OCI-LY1 (cell line): ENCODE measurements at regions not wholly inside any gene's neighbourhood (a gene's known extent, or its start where the extent isn't known, plus 50 kb on each side); places are given as distances from the start of the nearest gene placed in this dataset.

Experiments
- H2AFZ ChIP-seq: fragments of 200-600 bp; sonication (generic), shearing (Covaris generic); 2 replicates; pipeline ENCODE4 v1.6.0; 2014; ENCODE audit warnings: antibody characterized with exemption, mild to moderate bottlenecking, low read length
- H3F3A ChIP-seq: fragments of 200-600 bp; sonication (generic), shearing (Covaris generic); 2 replicates; pipeline ENCODE4 v1.6.0; 2014; ENCODE audit warnings: mild to moderate bottlenecking, antibody characterized with exemption, low read length, moderate library complexity; ENCODE audit not compliant: insufficient read depth
- H3K27ac ChIP-seq: fragments of 200-600 bp; sonication (generic); 2 replicates; pipeline ENCODE4 v1.5.1; 2014; ENCODE audit warnings: low read length, mixed run types, mild to moderate bottlenecking, low read depth; ENCODE audit not compliant: poor library complexity, severe bottlenecking
- H3K27me3 ChIP-seq: fragments of 200-600 bp; sonication (generic); 2 replicates; pipeline ENCODE4 v1.6.0; 2014; ENCODE audit warnings: antibody characterized with exemption, mild to moderate bottlenecking, low read length, moderate library complexity; ENCODE audit not compliant: insufficient read depth
- H3K36me3 ChIP-seq: fragments of 200-600 bp; sonication (generic); 2 replicates; pipeline ENCODE4 v1.6.1; 2014; ENCODE audit warnings: mild to moderate bottlenecking, antibody characterized with exemption, low read length, moderate library complexity, mixed read lengths; ENCODE audit not compliant: insufficient read depth
- H3K4me1 ChIP-seq: fragments of 200-600 bp; sonication (generic); 2 replicates; pipeline ENCODE4 v1.5.1; 2014; ENCODE audit warnings: mild to moderate bottlenecking, low read length, moderate library complexity; ENCODE audit not compliant: insufficient read depth, severe bottlenecking
- H3K4me2 ChIP-seq: fragments of 200-600 bp; sonication (generic), shearing (Covaris generic); 2 replicates; pipeline ENCODE4 v1.6.1; 2014; ENCODE audit warnings: low read length
- H3K4me3 ChIP-seq: fragments of 200-600 bp; sonication (generic); 2 replicates; pipeline ENCODE4 v1.5.1; 2014; ENCODE audit warnings: low read length, low read depth, mild to moderate bottlenecking, mixed read lengths; ENCODE audit not compliant: poor library complexity, severe bottlenecking
- H3K79me2 ChIP-seq: fragments of 200-600 bp; shearing (Covaris generic); 2 replicates; pipeline ENCODE4 v1.6.1; 2016; ENCODE audit warnings: mixed run types, low read length, mixed read lengths; ENCODE audit not compliant: insufficient read depth
- H3K9ac ChIP-seq: fragments of 200-600 bp; sonication (generic), shearing (Covaris generic); 2 replicates; pipeline ENCODE4 v1.6.1; 2014; ENCODE audit warnings: mild to moderate bottlenecking, low read length, mixed read lengths
- H3K9me2 ChIP-seq: fragments of 200-600 bp; sonication (generic), shearing (Covaris generic); 2 replicates; pipeline ENCODE4 v1.6.1; 2014; ENCODE audit warnings: low read depth, mild to moderate bottlenecking, low read length, mixed read lengths
- H3K9me3 ChIP-seq: fragments of 200-600 bp; shearing (Covaris generic); 2 replicates; pipeline ENCODE4 v1.6.1; 2014; ENCODE audit warnings: low read length, mixed read lengths
- H4K20me1 ChIP-seq: fragments of 200-600 bp; sonication (generic), shearing (Covaris generic); 2 replicates; pipeline ENCODE4 v1.6.0; 2016; ENCODE audit warnings: mild to moderate bottlenecking, low read length; ENCODE audit not compliant: insufficient read depth
- EZH2 ChIP-seq: fragments of 200-600 bp; sonication (generic), shearing (Covaris generic); IDR thresholded peaks from 2 replicates; pipeline ENCODE4 v1.8.0; 2017; ENCODE audit warnings: borderline replicate concordance, mixed run types, mild to moderate bottlenecking, antibody characterized with exemption, low read length, moderate library complexity, mixed read lengths
- TF ChIP-seq, protein P1 (sequence below): fragments of 200-600 bp; sonication (generic), shearing (Covaris generic); IDR thresholded peaks from 2 replicates; pipeline ENCODE4 v1.5.1; 2017; ENCODE audit warnings: mild to moderate bottlenecking, antibody characterized with exemption, low read length, moderate library complexity, mixed read lengths

DNA sequence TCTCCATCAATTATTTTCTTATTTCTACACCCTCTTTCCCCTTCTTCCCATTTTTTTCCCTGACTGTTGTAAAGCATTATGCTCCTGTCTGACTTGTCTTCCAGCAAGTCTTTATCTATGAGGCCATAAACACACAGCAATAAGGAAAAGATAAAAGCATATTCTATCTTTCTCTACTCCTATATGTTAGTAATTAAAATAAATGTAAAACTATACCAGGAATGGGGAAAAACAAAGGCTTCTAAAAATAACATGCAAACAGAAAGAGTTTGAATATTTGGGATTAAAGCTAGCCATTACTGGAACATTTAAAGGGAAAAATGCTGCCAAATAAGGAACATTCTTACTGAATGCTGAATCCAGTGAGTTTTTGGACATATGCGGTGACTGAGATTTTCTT is 471.7 kb upstream of the HS3ST1 start:
- Histone ChIP-seq H3K27ac (no peak overlapping the region), H3K4me1 (no peaks in the 10 kb centered on the region), H3K27me3 (no peaks in the 10 kb centered on the region), H3K4me3 (no peak overlapping the region), H3F3A (no peaks in the 10 kb centered on the region), H3K9ac (no peak overlapping the region), H3K9me3 (no peaks in the 10 kb centered on the region), H4K20me1 (no peaks in the 10 kb centered on the region), H3K9me2 (no peaks in the 10 kb centered on the region), H2AFZ (no peak overlapping the region), H3K4me2 (no peak overlapping the region), H3K79me2 (no peaks in the 10 kb centered on the region), H3K36me3 (no peaks in the 10 kb centered on the region)
- TF ChIP-seq, protein P1, sequence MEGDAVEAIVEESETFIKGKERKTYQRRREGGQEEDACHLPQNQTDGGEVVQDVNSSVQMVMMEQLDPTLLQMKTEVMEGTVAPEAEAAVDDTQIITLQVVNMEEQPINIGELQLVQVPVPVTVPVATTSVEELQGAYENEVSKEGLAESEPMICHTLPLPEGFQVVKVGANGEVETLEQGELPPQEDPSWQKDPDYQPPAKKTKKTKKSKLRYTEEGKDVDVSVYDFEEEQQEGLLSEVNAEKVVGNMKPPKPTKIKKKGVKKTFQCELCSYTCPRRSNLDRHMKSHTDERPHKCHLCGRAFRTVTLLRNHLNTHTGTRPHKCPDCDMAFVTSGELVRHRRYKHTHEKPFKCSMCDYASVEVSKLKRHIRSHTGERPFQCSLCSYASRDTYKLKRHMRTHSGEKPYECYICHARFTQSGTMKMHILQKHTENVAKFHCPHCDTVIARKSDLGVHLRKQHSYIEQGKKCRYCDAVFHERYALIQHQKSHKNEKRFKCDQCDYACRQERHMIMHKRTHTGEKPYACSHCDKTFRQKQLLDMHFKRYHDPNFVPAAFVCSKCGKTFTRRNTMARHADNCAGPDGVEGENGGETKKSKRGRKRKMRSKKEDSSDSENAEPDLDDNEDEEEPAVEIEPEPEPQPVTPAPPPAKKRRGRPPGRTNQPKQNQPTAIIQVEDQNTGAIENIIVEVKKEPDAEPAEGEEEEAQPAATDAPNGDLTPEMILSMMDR = no peak
- TF ChIP-seq EZH2 = no peak

DNA sequence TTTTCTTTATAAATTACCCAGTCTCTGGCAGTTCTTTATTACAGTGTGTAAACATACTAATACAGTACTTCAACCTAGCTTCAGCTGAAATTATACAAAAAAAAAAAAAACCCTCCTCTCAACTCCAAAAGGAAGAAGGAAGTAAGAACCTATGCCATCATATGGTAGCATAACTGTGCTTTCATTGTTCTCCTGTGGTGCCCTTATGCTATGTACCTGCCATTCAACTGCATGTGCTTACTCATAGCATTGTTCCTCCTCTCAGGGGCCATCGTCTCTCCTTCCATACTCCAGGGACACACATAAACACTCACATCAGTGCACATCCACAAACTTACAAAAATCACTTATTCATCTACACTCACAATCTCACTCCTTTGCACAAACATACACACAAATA is 470.1 kb upstream of the HS3ST1 start:
- no peak overlapping the region for H3K27ac ChIP-seq
- H3K9me3 ChIP-seq = no peaks in the 10 kb centered on the region
- no peaks in the 10 kb centered on the region for H3F3A ChIP-seq
- H3K4me3 ChIP-seq = no peak overlapping the region
- TF ChIP-seq EZH2 = no peak
- TF ChIP-seq, protein P1 = no peak
- no peaks in the 10 kb centered on the region for H3K79me2 ChIP-seq
- no peaks in the 10 kb centered on the region for H4K20me1 ChIP-seq
- no peaks in the 10 kb centered on the region for H3K9me2 ChIP-seq
- no peaks in the 10 kb centered on the region for H3K4me1 ChIP-seq
- H3K9ac ChIP-seq = no peak overlapping the region
- H3K4me2 ChIP-seq = no peak overlapping the region
- H3K36me3 ChIP-seq = no peaks in the 10 kb centered on the region
- H3K27me3 ChIP-seq = no peaks in the 10 kb centered on the region
- no peak overlapping the region for H2AFZ ChIP-seq

DNA sequence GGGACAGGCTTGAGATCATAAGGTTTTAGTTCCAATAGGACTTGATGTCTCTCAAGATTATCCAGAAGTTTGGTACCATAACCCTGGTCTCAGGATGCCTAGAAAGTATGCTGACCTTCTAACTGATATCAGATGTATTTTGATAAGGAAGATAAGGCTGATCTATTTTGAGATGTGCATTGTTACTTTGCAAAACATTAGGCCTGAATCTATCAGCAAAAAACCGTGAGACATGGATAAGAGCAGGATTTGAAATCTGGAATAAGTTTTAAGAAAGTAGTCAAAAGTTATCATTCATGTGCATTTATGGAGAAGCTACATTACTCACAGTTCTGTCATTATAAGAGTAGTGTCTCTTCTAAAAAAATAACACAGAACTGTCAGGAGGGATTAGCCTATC is 467.1 kb upstream of the HS3ST1 start:
- Histone ChIP-seq H3K9me3 (no peaks in the 10 kb centered on the region), H3K4me2 (no peak overlapping the region), H3K4me3 (no peak overlapping the region), H4K20me1 (no peaks in the 10 kb centered on the region), H3K27me3 (no peaks in the 10 kb centered on the region), H2AFZ (no peak overlapping the region), H3K27ac (no peak overlapping the region), H3K36me3 (no peaks in the 10 kb centered on the region), H3F3A (no peaks in the 10 kb centered on the region), H3K9ac (no peak overlapping the region), H3K4me1 (no peaks in the 10 kb centered on the region), H3K79me2 (no peaks in the 10 kb centered on the region), H3K9me2 (no peaks in the 10 kb centered on the region)
- TF ChIP-seq, protein P1 = no peak
- TF ChIP-seq EZH2 = no peak
